HG02970 (cell line): ENCODE measurements at regions not wholly inside any gene's neighbourhood (a gene's known extent, or its start where the extent isn't known, plus 50 kb on each side); places are given as distances from the start of the nearest gene placed in this dataset.

ENCODE experiments used
- ATAC-seq: cut with Tn5 transposase; IDR thresholded peaks from one replicate; pipeline ENCODE4 v1.9.1; 2021; ENCODE audit warnings: mild to moderate bottlenecking, moderate library complexity, moderate number of reproducible peaks; ENCODE audit not compliant: unreplicated experiment, low FRiP score

DNA sequence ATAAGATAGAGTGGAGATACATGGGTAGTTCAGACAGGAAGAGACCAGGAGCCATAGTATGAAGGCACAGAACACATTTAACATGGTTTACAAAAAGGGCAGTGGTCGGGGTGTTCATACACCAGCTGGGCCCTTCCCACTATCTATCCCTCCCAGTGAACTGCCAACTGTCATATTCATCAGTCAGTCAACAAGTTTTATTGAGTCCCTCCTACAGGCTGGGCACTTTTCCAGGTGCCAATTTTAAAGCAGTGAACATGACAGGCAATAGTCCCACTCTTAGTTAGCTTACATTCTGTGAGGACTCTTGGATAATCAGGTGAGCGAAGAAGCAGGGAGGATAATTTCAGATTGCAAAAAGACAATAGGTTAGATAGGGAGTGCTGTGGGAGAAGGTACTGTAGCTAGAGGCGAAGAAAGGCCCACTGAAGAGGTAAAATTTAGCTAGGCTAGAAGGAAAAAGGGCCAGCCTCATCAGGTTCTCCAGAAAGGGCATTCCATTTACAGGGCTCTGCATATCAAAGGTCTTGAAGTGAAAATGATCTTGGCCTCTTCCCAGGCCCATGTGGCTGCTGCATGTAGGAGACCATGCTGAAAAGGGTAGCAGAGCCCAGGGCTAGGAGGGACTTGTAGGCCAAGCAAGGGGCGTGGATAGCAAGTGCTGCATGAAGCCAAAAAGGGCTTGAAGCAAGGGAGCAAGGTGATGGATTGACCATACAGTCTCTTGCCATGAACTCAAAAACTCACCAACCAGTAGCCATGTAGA, 274.7 kb upstream of the SNX7 start:
- no peak for ATAC-seq

DNA sequence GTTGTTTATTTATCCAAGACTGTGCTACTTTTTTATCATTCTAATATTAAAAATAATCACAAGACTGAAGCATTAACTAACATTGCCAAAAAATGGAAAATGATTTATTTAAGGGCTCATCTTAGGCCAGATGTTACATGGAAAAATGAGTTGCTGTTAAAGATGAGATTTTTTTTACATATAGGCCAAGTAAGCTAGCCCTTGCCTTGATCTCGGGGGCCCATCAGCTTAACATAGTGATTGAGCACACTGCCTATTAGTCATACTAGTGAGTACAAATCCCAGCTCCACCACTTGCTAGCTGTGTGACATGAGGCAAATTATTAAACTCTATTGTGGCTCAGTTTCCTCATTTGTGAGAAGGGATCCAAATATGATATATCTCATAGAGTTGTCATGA, 275.9 kb upstream of the SNX7 start:
- ATAC-seq: no peak

GRCh38 chr1:98384461-98385141, 276.9 kb upstream of the SNX7 start:
- ATAC-seq: no peak

DNA sequence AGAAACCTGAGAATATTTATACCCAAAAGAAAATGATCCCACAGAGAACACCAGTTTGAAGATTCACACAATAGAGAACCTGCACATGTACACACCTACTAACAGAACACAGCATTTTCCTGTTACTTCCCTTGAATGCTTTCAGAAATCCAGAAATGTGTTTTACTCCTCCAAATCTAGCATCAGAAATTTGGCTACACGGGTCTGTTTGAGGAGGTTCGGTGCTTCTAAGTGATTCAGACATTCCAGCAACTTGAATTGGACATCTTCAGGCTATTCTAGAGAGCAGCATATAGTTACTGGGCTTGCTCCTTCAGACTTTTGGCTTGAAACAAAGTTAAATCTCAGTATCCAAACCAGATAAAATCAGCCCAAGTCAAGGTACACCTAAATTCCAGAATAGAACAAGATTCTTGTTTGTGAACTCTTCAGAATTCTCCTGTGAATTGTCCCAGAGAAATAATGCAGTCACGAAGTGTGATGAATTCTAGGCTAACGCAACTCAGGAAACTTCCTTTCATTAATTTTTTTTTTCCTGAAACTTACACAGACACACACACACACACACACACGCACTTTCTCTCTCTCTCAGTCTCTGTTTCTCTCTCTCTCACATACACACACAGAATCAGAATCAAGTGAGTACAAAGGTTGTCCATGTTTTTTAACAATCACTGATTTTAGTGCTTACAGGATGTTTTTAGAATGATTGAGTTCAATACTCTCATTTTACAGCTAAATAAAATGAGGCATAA, 278.4 kb upstream of the SNX7 start:
- no peak for ATAC-seq

DNA sequence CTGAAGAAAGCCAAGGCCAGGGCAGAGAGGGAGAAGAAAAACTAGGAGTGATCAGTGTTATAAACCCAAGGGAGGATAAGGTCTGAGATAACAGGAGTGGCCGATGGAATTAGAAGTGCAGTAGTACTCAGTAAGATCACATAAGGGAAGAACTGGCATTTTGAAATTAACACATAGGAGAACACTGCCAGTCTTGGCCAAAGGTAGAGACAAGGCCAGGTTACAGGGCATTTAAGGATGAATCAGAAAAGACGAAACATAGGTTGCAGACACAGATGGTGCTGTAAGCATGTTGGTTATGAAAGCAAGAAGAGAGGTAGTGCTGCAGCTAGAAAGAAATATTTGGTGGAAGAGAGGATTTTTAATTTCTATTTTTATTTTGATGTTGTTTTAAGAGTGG, 278.9 kb upstream of the SNX7 start:
- no peak for ATAC-seq

- ATAC-seq: no peak
Measured at GRCh38 chr1:98374098-98374497, 287.4 kb upstream of the SNX7 start.

- no peak for ATAC-seq
Measured at GRCh38 chr1:98373056-98373455, 288.5 kb upstream of the SNX7 start.

GRCh38 chr1:98371764-98372163, 289.8 kb upstream of the SNX7 start:
- no peak for ATAC-seq

DNA sequence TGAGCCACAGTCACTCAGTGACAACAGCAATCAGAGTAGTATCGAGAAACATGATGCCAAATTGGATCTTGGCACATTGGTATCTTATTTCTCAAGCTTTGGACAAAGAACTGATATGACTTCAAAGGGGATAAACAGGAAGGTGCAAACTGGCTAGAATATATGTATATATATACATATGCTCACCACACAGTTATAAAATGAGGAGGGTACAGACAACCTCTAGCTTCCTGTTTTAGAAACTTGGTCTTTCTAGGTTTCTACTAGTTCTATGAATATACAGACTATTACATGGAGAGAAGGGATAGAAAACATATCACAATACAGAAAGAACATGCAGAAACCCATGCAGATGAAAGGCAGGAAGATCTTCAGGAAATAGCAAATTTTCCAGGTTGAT, 292.1 kb upstream of the SNX7 start:
- no peak for ATAC-seq

DNA sequence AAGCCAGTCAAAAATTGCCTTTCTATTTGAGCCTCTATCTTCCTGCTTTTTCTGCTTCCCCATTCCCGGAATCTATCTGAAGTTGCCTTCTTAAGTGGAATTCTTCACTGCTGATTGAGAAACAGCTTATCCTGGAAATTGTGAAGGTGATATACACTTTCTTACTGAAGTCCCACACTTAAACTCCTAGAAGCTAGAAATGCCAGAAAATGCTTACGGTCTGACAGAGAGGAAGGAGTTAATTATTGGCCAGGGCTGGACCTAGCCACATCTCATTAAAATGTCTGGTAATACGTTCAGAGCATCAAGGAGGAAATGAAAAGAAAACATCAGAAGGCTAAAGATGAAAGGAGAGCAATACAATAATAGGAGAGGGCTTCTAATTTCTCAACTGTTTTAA, 292.5 kb upstream of the SNX7 start:
- ATAC-seq: no peak

- no peak for ATAC-seq
Measured at GRCh38 chr1:98367426-98367825, 294.1 kb upstream of the SNX7 start.

DNA sequence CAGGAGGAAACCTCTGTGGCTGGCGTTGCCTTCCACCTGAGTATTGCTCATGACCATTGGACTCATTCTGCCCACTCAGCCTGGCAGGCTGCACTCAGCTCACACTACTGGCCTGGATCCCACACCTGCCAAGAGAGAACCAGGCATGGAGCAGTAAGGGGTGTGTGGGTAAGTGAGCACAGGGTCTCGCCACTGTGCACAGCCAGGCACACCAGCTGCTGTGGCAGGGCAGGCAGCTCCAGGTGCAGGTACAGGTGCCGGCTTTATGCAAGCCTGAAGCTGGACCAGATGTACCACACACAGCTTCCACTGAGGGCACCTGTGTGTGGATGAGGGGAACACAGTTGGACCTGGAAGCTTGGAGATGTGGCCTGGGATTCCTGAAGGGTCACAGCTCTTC, 295.2 kb upstream of the SNX7 start:
- ATAC-seq: no peak

DNA sequence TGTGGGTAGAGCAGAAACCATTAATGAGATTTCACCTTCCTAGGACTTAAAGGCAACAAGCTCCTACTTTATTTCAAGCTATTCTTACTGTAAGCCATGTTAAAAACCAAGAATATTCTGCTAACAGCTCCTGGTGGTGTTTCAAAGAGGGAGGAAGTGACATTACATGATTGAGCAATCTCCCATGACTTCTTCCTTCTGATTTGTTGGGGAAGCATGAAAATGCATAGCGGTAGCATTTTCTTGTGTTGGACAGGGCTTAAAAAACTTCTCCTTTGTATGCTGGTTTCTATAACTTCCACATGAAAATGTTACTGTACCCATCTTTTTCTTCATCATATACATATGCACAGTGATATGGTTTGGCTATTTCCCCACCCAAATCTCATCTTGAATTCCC, 297.0 kb upstream of the SNX7 start:
- no peak for ATAC-seq

DNA sequence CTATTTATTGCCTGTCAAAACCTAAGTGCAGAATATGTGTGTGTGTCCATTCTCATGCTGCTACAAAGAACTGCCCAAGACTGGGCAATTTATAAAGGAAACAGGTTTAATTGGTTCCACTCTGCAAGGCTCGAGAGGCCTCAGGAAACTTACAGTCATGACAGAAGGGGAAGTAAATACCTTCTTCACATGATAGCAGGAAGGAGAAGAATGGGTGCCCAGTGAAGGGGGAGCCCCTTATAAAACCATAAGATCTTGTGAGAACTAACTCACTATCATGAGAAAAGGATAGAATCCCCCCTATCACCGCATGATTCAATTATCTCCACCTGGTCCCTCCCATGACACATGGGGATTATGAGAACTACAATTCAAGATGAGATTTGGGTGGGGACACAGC, 300.7 kb upstream of the SNX7 start:
- ATAC-seq: no peak

DNA sequence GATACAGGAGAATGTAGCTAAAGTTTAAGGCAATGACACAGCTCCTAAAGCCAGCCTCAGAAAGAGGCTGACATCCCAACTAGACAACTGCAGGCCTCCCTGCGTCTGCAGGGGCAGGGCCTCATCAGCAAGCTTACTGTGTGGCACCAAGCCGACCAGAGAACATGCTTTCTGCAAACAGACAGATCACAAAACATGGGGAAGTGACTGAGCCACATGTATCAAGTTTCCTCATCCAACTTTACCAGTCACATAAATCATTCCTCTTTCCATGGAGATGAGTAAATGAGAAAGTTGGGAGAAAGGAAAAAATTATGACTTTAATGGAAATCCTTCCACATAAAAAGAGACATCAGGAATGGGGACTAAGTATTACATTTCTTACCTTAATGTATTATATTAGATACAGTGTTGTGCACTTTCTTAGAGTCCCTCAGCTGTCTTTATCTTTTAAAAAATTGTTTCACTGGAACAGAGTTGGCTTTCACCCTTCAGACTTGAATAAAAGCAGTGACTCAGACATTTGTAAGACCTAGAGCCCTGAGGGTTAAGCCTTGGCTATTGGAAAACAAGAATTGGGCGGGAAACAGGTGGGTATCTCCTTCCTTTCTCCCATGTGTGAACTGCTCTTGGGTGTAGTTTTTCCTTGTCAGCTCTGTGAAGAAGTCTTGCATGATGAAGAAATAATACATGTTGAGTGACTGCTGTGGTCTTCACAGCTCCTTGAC, 305.7 kb upstream of the SNX7 start:
- no peak for ATAC-seq

- ATAC-seq: no peak
Measured at GRCh38 chr1:98352378-98352777, 309.1 kb upstream of the SNX7 start.

- ATAC-seq: no peak
Measured at GRCh38 chr1:98351561-98351960, 310.0 kb upstream of the SNX7 start.

DNA sequence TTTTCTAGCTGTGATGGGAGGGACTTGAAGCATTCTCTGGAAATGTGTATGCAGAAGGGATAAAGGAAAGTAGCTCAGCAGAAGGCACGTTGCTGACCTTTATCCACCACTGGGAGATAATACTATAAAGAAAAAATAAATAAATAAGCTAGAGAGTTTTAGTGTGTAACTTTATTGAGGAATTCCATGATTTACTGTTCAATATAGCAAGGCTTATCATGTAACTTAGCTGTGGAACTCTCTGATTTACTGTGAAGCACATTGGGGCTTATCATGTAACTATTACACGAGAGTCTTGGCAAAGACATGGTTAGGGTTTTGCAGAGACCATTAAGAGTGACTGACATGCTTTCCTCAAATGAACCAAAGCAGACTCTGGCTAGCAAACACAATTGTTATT, 316.1 kb upstream of the SNX7 start:
- ATAC-seq: no peak

DNA sequence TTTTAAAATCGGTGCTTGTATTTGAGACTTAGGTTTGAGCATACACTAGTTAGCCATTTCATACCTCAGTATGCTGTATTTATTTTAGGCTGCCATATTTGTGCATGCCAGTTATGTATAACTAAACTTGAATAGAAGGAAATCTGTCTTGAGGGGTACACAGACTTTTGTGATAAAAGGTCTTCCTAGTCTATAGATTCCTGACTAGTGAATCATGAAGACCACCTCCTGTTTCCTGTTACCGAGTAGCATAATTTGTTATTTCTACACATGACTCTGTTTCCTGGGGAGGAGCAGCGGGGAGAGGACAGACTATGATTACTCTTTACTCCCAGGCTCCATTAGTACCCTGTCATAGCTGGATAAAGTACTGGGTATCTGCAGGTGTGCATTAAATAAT, 316.8 kb upstream of the SNX7 start:
- ATAC-seq: no peak

- no peak for ATAC-seq
Measured at GRCh38 chr1:98342566-98342965, 319.0 kb upstream of the SNX7 start.

DNA sequence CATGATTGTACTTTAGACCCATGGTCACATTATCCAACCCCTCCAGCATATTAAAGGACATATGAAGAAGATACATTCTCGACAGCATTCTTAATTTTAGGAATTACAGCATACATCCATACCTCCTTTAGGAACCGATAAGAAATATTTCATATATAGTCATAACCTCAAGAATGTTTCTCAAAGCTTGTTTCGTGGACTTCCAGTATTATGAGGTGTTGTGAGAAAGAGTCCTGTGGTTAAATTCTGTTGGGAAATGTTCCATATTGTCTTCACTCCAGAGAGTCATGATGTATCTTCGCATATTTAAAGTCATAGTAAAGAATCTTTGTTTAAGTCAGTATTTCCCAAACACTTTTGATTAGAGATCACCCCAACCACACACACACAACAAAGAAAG, 321.0 kb upstream of the SNX7 start:
- no peak for ATAC-seq
